Tibial nerve (tissue), 4 donors: ENCODE measurements at regions not wholly inside any gene's neighbourhood (a gene's known extent, or its start where the extent isn't known, plus 50 kb on each side); places are given as distances from the start of the nearest gene placed in this dataset.

Experiments used
- DNase-seq, 2 donors: peaks; one replicate each; pipeline ENCODE4 v3.0.0-alpha.2; 2019; ENCODE audit warnings: low spot score in 2 of 2
- H3K27ac ChIP-seq, 4 donors: fragments of 200-600 bp; sonication (generic) in 3 of 4; one replicate each; pipeline ENCODE4 v1.5.1; 2017 to 2019; ENCODE audit warnings: mild to moderate bottlenecking in 1 of 4
- H3K27me3 ChIP-seq, 2 donors: fragments of 200-600 bp; sonication (generic) in 1 of 2; one replicate each; pipeline versions ENCODE4 v1.5.1 to v1.6.0; 2017 to 2019
- H3K36me3 ChIP-seq, 3 donors: fragments of 200-600 bp; sonication (generic); one replicate each; pipeline ENCODE4 v1.5.1; 2018 to 2019
- H3K4me1 ChIP-seq, 4 donors: fragments of 200-600 bp; sonication (generic) in 3 of 4; one replicate each; pipeline ENCODE4 v1.5.1; 2017 to 2019
- H3K4me3 ChIP-seq, 4 donors: fragments of 200-600 bp; sonication (generic) in 3 of 4; one replicate each; pipeline ENCODE4 v1.5.1; 2017 to 2019; ENCODE audit warnings: mild to moderate bottlenecking in 1 of 4, moderate library complexity in 1 of 4
- H3K9me3 ChIP-seq, 4 donors: fragments of 200-600 bp; sonication (generic) in 3 of 4; one replicate each; pipeline ENCODE4 v1.5.1; 2017 to 2019
- EP300 ChIP-seq, 2 donors: sonication (generic); formaldehyde crosslinking; IDR thresholded peaks; one replicate each; pipeline ENCODE4 v1.6.1; 2017; ENCODE audit warnings: antibody characterized with exemption in 2 of 2, mild to moderate bottlenecking in 1 of 2
- POLR2A ChIP-seq, 2 donors: fragments of 450-650 bp; IDR thresholded peaks; one replicate each; pipeline ENCODE4 v1.6.1; 2017; ENCODE audit warnings: antibody characterized with exemption in 2 of 2, mild to moderate bottlenecking in 2 of 2, moderate library complexity in 2 of 2
- WGBS, 2 donors: methylation state at CpG; one replicate each; pipeline ENCODE4 v1.1.5; 2018; 5-methylcytosine and 5-hydroxymethylcytosine counted together
- TF ChIP-seq, protein P1 (sequence below), 5 experiments: fragments of 200-600 bp in 3 of 5; fragments of 450-650 bp in 2 of 5; sonication (generic) in 3 of 5; IDR thresholded peaks; one replicate each; pipeline ENCODE4 v1.5.1; 2016 to 2019; ENCODE audit warnings: antibody characterized with exemption in 5 of 5, mild to moderate bottlenecking in 3 of 5, moderate library complexity in 2 of 5

- Histone ChIP-seq H3K27me3 (no peaks in the 10 kb centered on the region), H3K4me1 (no peaks in the 10 kb centered on the region), H3K36me3 (no peaks in the 10 kb centered on the region), H3K4me3 (no peak overlapping the region), H3K27ac (no peak overlapping the region), H3K9me3 (no peaks in the 10 kb centered on the region)
- WGBS, 2 donors, result 49 to 69% methylated on average over 7 of the region's 7 CpGs
- DNase-seq, result no peak
- TF ChIP-seq POLR2A (IDR thresholded peaks at IDR 0.05) (no peak), EP300 (IDR thresholded peaks at IDR 0.05) (no peak)
- TF ChIP-seq, protein P1, sequence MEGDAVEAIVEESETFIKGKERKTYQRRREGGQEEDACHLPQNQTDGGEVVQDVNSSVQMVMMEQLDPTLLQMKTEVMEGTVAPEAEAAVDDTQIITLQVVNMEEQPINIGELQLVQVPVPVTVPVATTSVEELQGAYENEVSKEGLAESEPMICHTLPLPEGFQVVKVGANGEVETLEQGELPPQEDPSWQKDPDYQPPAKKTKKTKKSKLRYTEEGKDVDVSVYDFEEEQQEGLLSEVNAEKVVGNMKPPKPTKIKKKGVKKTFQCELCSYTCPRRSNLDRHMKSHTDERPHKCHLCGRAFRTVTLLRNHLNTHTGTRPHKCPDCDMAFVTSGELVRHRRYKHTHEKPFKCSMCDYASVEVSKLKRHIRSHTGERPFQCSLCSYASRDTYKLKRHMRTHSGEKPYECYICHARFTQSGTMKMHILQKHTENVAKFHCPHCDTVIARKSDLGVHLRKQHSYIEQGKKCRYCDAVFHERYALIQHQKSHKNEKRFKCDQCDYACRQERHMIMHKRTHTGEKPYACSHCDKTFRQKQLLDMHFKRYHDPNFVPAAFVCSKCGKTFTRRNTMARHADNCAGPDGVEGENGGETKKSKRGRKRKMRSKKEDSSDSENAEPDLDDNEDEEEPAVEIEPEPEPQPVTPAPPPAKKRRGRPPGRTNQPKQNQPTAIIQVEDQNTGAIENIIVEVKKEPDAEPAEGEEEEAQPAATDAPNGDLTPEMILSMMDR (IDR thresholded peaks at IDR 0.05), result no peak
Measured at GRCh38 chr10:8487346-8487745, 432.9 kb downstream of the GATA3 start.

DNA sequence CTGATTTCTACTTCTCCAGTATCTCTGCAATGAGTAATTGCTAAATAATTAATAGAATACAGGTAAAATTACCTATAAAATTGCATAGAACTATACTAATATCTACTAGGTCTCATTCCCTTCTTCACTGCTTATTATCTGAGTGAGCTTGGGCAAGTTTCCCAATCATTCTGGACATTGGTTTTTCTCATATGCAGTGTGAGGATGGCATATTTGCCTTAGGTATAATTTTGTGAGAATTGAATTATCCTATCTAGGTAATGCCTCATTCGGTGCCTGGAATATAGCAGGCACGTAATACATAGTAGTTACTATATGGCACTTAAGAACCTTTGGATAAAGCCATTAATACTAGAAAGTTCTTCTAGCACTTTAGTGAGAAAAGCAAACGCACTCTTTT is 434.7 kb downstream of the GATA3 start:
- 91 to 94% methylated on average over 3 of the region's 3 CpGs for WGBS, 2 donors
- Histone ChIP-seq H3K9me3 (no peaks in the 10 kb centered on the region), H3K4me3 (no peak overlapping the region), H3K36me3 (no peaks in the 10 kb centered on the region), H3K4me1 (no peaks in the 10 kb centered on the region), H3K27ac (no peak overlapping the region), H3K27me3 (no peaks in the 10 kb centered on the region)
- DNase-seq, result no peak
- TF ChIP-seq EP300 (IDR thresholded peaks at IDR 0.05), result no peak
- TF ChIP-seq, protein P1 (IDR thresholded peaks at IDR 0.05), result no peak
- no peak for TF ChIP-seq POLR2A (IDR thresholded peaks at IDR 0.05)

DNA sequence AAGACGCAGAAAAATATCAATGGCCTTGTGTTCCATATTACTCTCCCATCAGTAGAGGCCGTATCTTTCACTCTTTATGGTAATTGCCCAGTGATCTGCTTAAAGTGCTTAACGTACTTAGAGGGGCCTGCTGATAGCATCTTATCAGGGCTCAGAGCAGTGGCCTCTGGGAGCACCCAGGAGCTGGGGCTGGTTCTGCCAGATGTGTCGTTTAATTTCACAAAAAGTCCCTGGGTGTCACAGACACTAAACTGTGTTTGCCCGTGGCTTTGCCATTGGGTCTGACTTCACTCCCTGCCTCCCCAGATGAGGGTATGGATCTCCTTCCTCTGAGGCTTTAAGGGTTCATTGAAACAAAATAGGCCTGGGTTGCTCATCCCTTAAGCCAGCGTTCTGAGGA is 435.3 kb downstream of the GATA3 start:
- no peaks in the 10 kb centered on the region for H3K27me3 ChIP-seq
- no peak for TF ChIP-seq POLR2A (IDR thresholded peaks at IDR 0.05)
- TF ChIP-seq, protein P1 (IDR thresholded peaks at IDR 0.05), result no peak
- no peak for TF ChIP-seq EP300 (IDR thresholded peaks at IDR 0.05)
- no peak overlapping the region for H3K4me3 ChIP-seq
- H3K9me3 ChIP-seq, result no peaks in the 10 kb centered on the region
- DNase-seq, result no peak
- no peaks in the 10 kb centered on the region for H3K36me3 ChIP-seq
- H3K4me1 ChIP-seq, result no peaks in the 10 kb centered on the region
- 57 to 59% methylated on average over 6 of the region's 6 CpGs for WGBS, 2 donors
- H3K27ac ChIP-seq, result no peak overlapping the region

DNA sequence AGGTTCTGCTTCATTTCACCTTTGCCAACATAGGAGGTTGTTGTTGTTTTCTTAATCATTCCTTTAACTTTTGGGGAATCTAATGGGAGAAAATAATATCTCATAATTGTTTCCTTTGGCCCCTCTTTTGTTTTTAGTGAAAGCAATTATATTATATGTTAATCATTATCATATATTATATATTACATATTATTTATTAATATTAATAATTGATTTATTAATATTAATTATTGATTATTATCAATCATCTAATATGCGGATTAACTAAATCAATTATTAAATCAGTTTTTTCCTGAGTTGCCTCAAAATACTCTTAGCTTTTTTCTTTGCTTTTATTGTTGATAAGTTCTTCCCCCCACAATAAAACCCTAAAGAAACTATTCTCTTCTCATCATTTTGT is 443.8 kb downstream of the GATA3 start:
- no peaks in the 10 kb centered on the region for H3K27me3 ChIP-seq
- no peak for DNase-seq
- TF ChIP-seq POLR2A (IDR thresholded peaks at IDR 0.05) (no peak), EP300 (IDR thresholded peaks at IDR 0.05) (no peak)
- WGBS, 2 donors, result 95% methylated on average over 1 of the region's 1 CpG
- no peak overlapping the region for H3K4me3 ChIP-seq
- H3K36me3 ChIP-seq, result no peaks in the 10 kb centered on the region
- H3K27ac ChIP-seq, result no peak overlapping the region
- H3K9me3 ChIP-seq, result no peaks in the 10 kb centered on the region
- H3K4me1 ChIP-seq, result no peaks in the 10 kb centered on the region

DNA sequence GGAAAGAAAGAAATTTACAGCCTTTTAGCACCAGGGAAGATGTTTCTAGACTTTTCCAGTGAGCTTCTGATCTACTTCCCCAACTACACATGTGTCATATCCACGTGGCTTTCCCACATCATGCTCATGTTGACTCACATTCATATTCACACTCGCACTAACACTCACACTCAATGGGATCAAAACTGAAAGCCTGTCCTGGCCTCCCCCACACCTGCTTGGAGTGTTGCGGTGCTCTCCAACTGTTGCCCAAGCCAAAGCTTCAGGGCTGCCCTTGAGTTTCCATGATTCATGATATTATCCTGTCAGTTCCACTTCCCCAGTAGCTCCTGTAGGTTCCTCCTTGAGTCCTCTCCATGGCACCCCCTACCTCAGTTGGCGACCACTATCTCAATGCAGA is 444.4 kb downstream of the GATA3 start:
- WGBS, 2 donors, result 69 to 83% methylated on average over 4 of the region's 4 CpGs
- TF ChIP-seq EP300 (IDR thresholded peaks at IDR 0.05), result no peak
- Histone ChIP-seq H3K4me3 (no peak overlapping the region), H3K27ac (no peak overlapping the region), H3K9me3 (no peaks in the 10 kb centered on the region), H3K27me3 (no peaks in the 10 kb centered on the region), H3K4me1 (no peaks in the 10 kb centered on the region), H3K36me3 (no peaks in the 10 kb centered on the region)
- no peak for DNase-seq

GRCh38 chr10:8499312-8499711 is 444.8 kb downstream of the GATA3 start:
- Histone ChIP-seq H3K9me3 (no peaks in the 10 kb centered on the region), H3K27me3 (no peaks in the 10 kb centered on the region), H3K36me3 (no peaks in the 10 kb centered on the region), H3K4me1 (no peaks in the 10 kb centered on the region), H3K4me3 (no peak overlapping the region), H3K27ac (no peak overlapping the region)
- TF ChIP-seq EP300 (IDR thresholded peaks at IDR 0.05), result no peak
- TF ChIP-seq POLR2A (IDR thresholded peaks at IDR 0.05), result no peak
- TF ChIP-seq, protein P1 (IDR thresholded peaks at IDR 0.05), result no peak
- 60 to 69% methylated on average over 4 of the region's 4 CpGs for WGBS, 2 donors
- DNase-seq, result no peak
